ENCODE measurements at regions not wholly inside any gene's neighbourhood (a gene's known extent, or its start where the extent isn't known, plus 50 kb on each side); places are given as distances from the start of the nearest gene placed in this dataset.

GRCh38 chr1:38559446-38560165 is 300.0 kb downstream of the RRAGC start:
- H3K36me3 ChIP-seq, result no peaks in the 10 kb centered on the region
- peaks cover 2% of the 10 kb centered on the region for H3K4me1 ChIP-seq (ENCODE audit: low read depth)
- H3K27ac ChIP-seq, result no peak overlapping the region
- TF ChIP-seq CTCF (IDR thresholded peaks at IDR 0.05; ENCODE audit: low read depth, low read length), result no peak
- H3K4me3 ChIP-seq, result no peak overlapping the region
- peak in 1 of 2 donors; percentile 7 for DNase-seq (ENCODE audit: low read depth in 1 of 2, low spot score in 1 of 2)
- H3K9me3 ChIP-seq (ENCODE audit: low read depth), result no peaks in the 10 kb centered on the region
- H3K27me3 ChIP-seq, result peaks cover 12% of the 10 kb centered on the region

- Histone ChIP-seq H3K27me3 (peaks cover 5% of the 10 kb centered on the region), H3K27ac (no peak overlapping the region)
- DNase-seq (ENCODE audit: low read depth in 1 of 2, low spot score in 1 of 2), result no peak
Measured at GRCh38 chr1:38558500-38559445, 300.8 kb downstream of the RRAGC start.

GRCh38 chr1:38558055-38558454 is 301.5 kb downstream of the RRAGC start:
- Histone ChIP-seq H3K36me3 (no peaks in the 10 kb centered on the region), H3K27me3 (peaks cover 4% of the 10 kb centered on the region), H3K4me1 (ENCODE audit: low read depth) (peaks cover 2% of the 10 kb centered on the region), H3K4me3 (no peak overlapping the region), H3K27ac (no peak overlapping the region), H3K9me3 (ENCODE audit: low read depth) (no peaks in the 10 kb centered on the region)
- DNase-seq (ENCODE audit: low read depth in 1 of 2, low spot score in 1 of 2), result no peak
- no peak for TF ChIP-seq CTCF (IDR thresholded peaks at IDR 0.05; ENCODE audit: low read depth, low read length)

More at GRCh38 chr1:38558500-38559445, 300.8 kb downstream of the RRAGC start:
- no peaks in the 10 kb centered on the region for H3K9me3 ChIP-seq (ENCODE audit: low read depth)
- H3K4me1 ChIP-seq (ENCODE audit: low read depth), result peaks cover 2% of the 10 kb centered on the region
- no peaks in the 10 kb centered on the region for H3K36me3 ChIP-seq
- TF ChIP-seq CTCF (IDR thresholded peaks at IDR 0.05; ENCODE audit: low read depth, low read length), result no peak
- no peak overlapping the region for H3K4me3 ChIP-seq

GRCh38 chr1:38555594-38555993 is 304.0 kb downstream of the RRAGC start:
- H3K36me3 ChIP-seq, result no peaks in the 10 kb centered on the region
- no peak overlapping the region for H3K27ac ChIP-seq
- peaks cover 2% of the 10 kb centered on the region for H3K4me1 ChIP-seq (ENCODE audit: low read depth)
- DNase-seq (ENCODE audit: low read depth in 1 of 2, low spot score in 1 of 2), result no peak
- no peaks in the 10 kb centered on the region for H3K9me3 ChIP-seq (ENCODE audit: low read depth)
- no peak for TF ChIP-seq CTCF (IDR thresholded peaks at IDR 0.05; ENCODE audit: low read depth, low read length)
- H3K4me3 ChIP-seq, result no peak overlapping the region
- peaks cover 4% of the 10 kb centered on the region for H3K27me3 ChIP-seq

- Histone ChIP-seq H3K36me3 (no peaks in the 10 kb centered on the region), H3K9me3 (ENCODE audit: low read depth) (no peaks in the 10 kb centered on the region), H3K27ac (no peak overlapping the region), H3K4me3 (no peak overlapping the region), H3K4me1 (ENCODE audit: low read depth) (peaks cover under 1% of the 10 kb centered on the region), H3K27me3 (peaks cover 4% of the 10 kb centered on the region)
- DNase-seq (ENCODE audit: low read depth in 1 of 2, low spot score in 1 of 2), result no peak
- no peak for TF ChIP-seq CTCF (IDR thresholded peaks at IDR 0.05; ENCODE audit: low read depth, low read length)
Measured at GRCh38 chr1:38555130-38555529, 304.4 kb downstream of the RRAGC start.

Measured in cardiac muscle cell (in vitro differentiated cells and primary cell).